ENCODE measurements at regions not wholly inside any gene's neighbourhood (a gene's known extent, or its start where the extent isn't known, plus 50 kb on each side); places are given as distances from the start of the nearest gene placed in this dataset.

GRCh38 chr5:54361691-54362411, 51.5 kb upstream of the ARL15 start:
- Histone ChIP-seq H3K4me1 (peaks cover 41% of the 10 kb centered on the region), H3K27me3 (ENCODE audit: low read depth) (no peaks in the 10 kb centered on the region), H3K9me3 (replicated peaks) (no peaks in the 10 kb centered on the region), H3K4me3 (no peak overlapping the region), H3K36me3 (no peaks in the 10 kb centered on the region), H3K27ac (replicated peaks) (no peak overlapping the region)
- no peak for TF ChIP-seq CTCF (IDR thresholded peaks at IDR 0.05; ENCODE audit: borderline replicate concordance)
- peak; percentile 64 for DNase-seq
- intact Hi-C loops (cut with micrococcal nuclease), result no loop called here

GRCh38 chr5:54360925-54361662, 50.7 kb upstream of the ARL15 start:
- intact Hi-C loops (cut with micrococcal nuclease), result no loop called here
- peaks cover 41% of the 10 kb centered on the region for H3K4me1 ChIP-seq
- TF ChIP-seq CTCF (IDR thresholded peaks at IDR 0.05; ENCODE audit: borderline replicate concordance), result no peak
- H3K27me3 ChIP-seq (ENCODE audit: low read depth), result no peaks in the 10 kb centered on the region
- no peaks in the 10 kb centered on the region for H3K36me3 ChIP-seq
- no peak overlapping the region for H3K4me3 ChIP-seq
- no peak for DNase-seq
- no peak overlapping the region for H3K27ac ChIP-seq (replicated peaks)
- H3K9me3 ChIP-seq (replicated peaks), result no peaks in the 10 kb centered on the region
